ENCODE measurements at regions not wholly inside any gene's neighbourhood (a gene's known extent, or its start where the extent isn't known, plus 50 kb on each side); places are given as distances from the start of the nearest gene placed in this dataset.
"Not testable (repeated sequence)": the region's sequence is repeated elsewhere in the genome, so short reads cannot be mapped to it uniquely, and the experiment has no call there.

- Histone ChIP-seq H3K4me2 (ENCODE audit: extremely low read depth, insufficient read depth, low read length) (no peak overlapping the region), H3K9me3 (ENCODE audit: control insufficient read depth, insufficient read depth, low read depth, low read length) (no peaks in the 10 kb centered on the region), H3K79me2 (ENCODE audit: control insufficient read depth, insufficient read depth, low read length) (no peaks in the 10 kb centered on the region), H3K4me3 (replicated peaks in 1 of 4; ENCODE audit: control extremely low read depth in 1 of 4, insufficient read depth in 1 of 4, low read depth in 3 of 4, low read length in 4 of 4) (no peak overlapping the region), H3K27me3 (ENCODE audit: control insufficient read depth, insufficient read depth, low read length) (no peaks in the 10 kb centered on the region), H3K36me3 (ENCODE audit: control insufficient read depth, insufficient read depth, low read length) (no peaks in the 10 kb centered on the region), H2AFZ (ENCODE audit: low read length) (no peak overlapping the region), H4K20me1 (ENCODE audit: control insufficient read depth, extremely low read depth, insufficient read depth, low read length) (no peaks in the 10 kb centered on the region), H3K27ac (ENCODE audit: insufficient read depth, low read length) (no peak overlapping the region), H3K9ac (ENCODE audit: insufficient read depth, low read length) (no peak overlapping the region), H3K4me1 (ENCODE audit: control insufficient read depth, extremely low read depth, insufficient read depth, low read length) (no peaks in the 10 kb centered on the region)
- DNase-seq (ENCODE audit: low read depth in 2 of 2): no peak
- TF ChIP-seq EZH2 (IDR thresholded peaks at IDR 0.05; ENCODE audit: low read length, missing control alignments) (no peak), CTCF (conservative IDR thresholded peaks at IDR 0.05 in 1 of 2, IDR thresholded peaks at IDR 0.05 in 1 of 2; ENCODE audit: low read depth in 1 of 2, low read length in 2 of 2) (no peak)
Measured at GRCh38 chr5:18534119-18534518, 899.9 kb downstream of the TAF11L14 start.

GRCh38 chr5:18535753-18536152, 901.5 kb downstream of the TAF11L14 start:
- H3K4me3 ChIP-seq (replicated peaks in 1 of 4; ENCODE audit: control extremely low read depth in 1 of 4, insufficient read depth in 1 of 4, low read depth in 3 of 4, low read length in 4 of 4); H3K9me3 ChIP-seq (ENCODE audit: control insufficient read depth, insufficient read depth, low read depth, low read length); H3K36me3 ChIP-seq (ENCODE audit: control insufficient read depth, insufficient read depth, low read length); H3K27me3 ChIP-seq (ENCODE audit: control insufficient read depth, insufficient read depth, low read length); H3K27ac ChIP-seq (ENCODE audit: insufficient read depth, low read length); H4K20me1 ChIP-seq (ENCODE audit: control insufficient read depth, extremely low read depth, insufficient read depth, low read length); H3K79me2 ChIP-seq (ENCODE audit: control insufficient read depth, insufficient read depth, low read length); H2AFZ ChIP-seq (ENCODE audit: low read length); DNase-seq (ENCODE audit: low read depth in 2 of 2); H3K4me2 ChIP-seq (ENCODE audit: extremely low read depth, insufficient read depth, low read length); H3K4me1 ChIP-seq (ENCODE audit: control insufficient read depth, extremely low read depth, insufficient read depth, low read length); H3K9ac ChIP-seq (ENCODE audit: insufficient read depth, low read length): not testable (repeated sequence)

- Histone ChIP-seq H4K20me1 (ENCODE audit: control insufficient read depth, extremely low read depth, insufficient read depth, low read length) (no peaks in the 10 kb centered on the region), H3K9me3 (ENCODE audit: control insufficient read depth, insufficient read depth, low read depth, low read length) (no peaks in the 10 kb centered on the region), H3K4me3 (replicated peaks in 1 of 4; ENCODE audit: control extremely low read depth in 1 of 4, insufficient read depth in 1 of 4, low read depth in 3 of 4, low read length in 4 of 4) (no peak overlapping the region), H2AFZ (ENCODE audit: low read length) (no peak overlapping the region), H3K27ac (ENCODE audit: insufficient read depth, low read length) (no peak overlapping the region), H3K4me2 (ENCODE audit: extremely low read depth, insufficient read depth, low read length) (no peak overlapping the region), H3K4me1 (ENCODE audit: control insufficient read depth, extremely low read depth, insufficient read depth, low read length) (no peaks in the 10 kb centered on the region), H3K9ac (ENCODE audit: insufficient read depth, low read length) (no peak overlapping the region), H3K79me2 (ENCODE audit: control insufficient read depth, insufficient read depth, low read length) (no peaks in the 10 kb centered on the region), H3K27me3 (ENCODE audit: control insufficient read depth, insufficient read depth, low read length) (no peaks in the 10 kb centered on the region), H3K36me3 (ENCODE audit: control insufficient read depth, insufficient read depth, low read length) (no peaks in the 10 kb centered on the region)
- TF ChIP-seq EZH2 (IDR thresholded peaks at IDR 0.05; ENCODE audit: low read length, missing control alignments) (no peak), CTCF (conservative IDR thresholded peaks at IDR 0.05 in 1 of 2, IDR thresholded peaks at IDR 0.05 in 1 of 2; ENCODE audit: low read depth in 1 of 2, low read length in 2 of 2) (no peak)
- no peak for DNase-seq (ENCODE audit: low read depth in 2 of 2)
Measured at GRCh38 chr5:18544421-18544820, 910.2 kb downstream of the TAF11L14 start.

- no peak for DNase-seq (ENCODE audit: low read depth in 2 of 2)
- Histone ChIP-seq H3K4me1 (ENCODE audit: control insufficient read depth, extremely low read depth, insufficient read depth, low read length) (no peaks in the 10 kb centered on the region), H2AFZ (ENCODE audit: low read length) (no peak overlapping the region), H3K4me3 (replicated peaks in 1 of 4; ENCODE audit: control extremely low read depth in 1 of 4, insufficient read depth in 1 of 4, low read depth in 3 of 4, low read length in 4 of 4) (no peak overlapping the region), H3K27me3 (ENCODE audit: control insufficient read depth, insufficient read depth, low read length) (no peaks in the 10 kb centered on the region), H4K20me1 (ENCODE audit: control insufficient read depth, extremely low read depth, insufficient read depth, low read length) (no peaks in the 10 kb centered on the region), H3K4me2 (ENCODE audit: extremely low read depth, insufficient read depth, low read length) (no peak overlapping the region), H3K79me2 (ENCODE audit: control insufficient read depth, insufficient read depth, low read length) (no peaks in the 10 kb centered on the region), H3K36me3 (ENCODE audit: control insufficient read depth, insufficient read depth, low read length) (no peaks in the 10 kb centered on the region), H3K27ac (ENCODE audit: insufficient read depth, low read length) (no peak overlapping the region), H3K9ac (ENCODE audit: insufficient read depth, low read length) (no peak overlapping the region), H3K9me3 (ENCODE audit: control insufficient read depth, insufficient read depth, low read depth, low read length) (no peaks in the 10 kb centered on the region)
- no peak for TF ChIP-seq EZH2 (IDR thresholded peaks at IDR 0.05; ENCODE audit: low read length, missing control alignments)
- TF ChIP-seq CTCF (conservative IDR thresholded peaks at IDR 0.05 in 1 of 2, IDR thresholded peaks at IDR 0.05 in 1 of 2; ENCODE audit: low read depth in 1 of 2, low read length in 2 of 2): no peak
Measured at GRCh38 chr5:18546591-18546990, 912.3 kb downstream of the TAF11L14 start.
